ENCODE measurements at regions not wholly inside any gene's neighbourhood (a gene's known extent, or its start where the extent isn't known, plus 50 kb on each side); places are given as distances from the start of the nearest gene placed in this dataset.

DNA sequence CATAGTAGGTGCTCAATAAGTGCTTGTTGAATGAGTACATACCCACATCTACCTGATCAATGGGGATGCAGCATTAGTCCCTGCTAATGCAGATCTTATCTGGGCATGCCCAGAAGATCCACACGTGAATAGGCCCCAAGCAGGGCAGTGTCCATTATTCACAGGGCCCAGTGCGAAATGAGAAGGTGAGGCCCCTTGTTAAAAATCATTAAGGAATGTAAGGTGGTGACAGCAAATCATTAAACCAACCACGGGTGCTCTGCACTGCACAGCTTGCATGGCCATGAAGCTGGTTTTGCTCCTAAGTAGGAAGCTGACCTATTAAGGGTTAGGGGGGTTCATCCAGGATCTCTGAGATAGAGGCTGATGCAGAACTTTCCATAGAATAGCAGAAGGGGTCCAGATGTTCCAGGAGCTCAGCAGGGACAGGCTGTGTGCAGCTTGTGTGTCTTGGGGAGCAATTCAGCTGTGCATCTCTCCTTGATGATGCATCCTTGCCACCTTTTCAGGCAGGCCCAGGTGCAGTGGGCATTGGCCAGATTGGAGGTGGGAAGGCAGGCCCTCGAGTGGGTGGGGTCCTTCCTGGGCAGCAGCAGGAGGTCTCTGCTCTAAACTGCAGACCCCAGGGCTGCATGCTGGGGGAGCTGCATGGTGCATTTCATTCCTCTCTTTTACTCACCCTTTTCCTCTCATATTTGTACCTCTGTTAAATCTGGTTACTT, 231.3 kb upstream of the PWP1 start:
- no peak for DNase-seq

DNA sequence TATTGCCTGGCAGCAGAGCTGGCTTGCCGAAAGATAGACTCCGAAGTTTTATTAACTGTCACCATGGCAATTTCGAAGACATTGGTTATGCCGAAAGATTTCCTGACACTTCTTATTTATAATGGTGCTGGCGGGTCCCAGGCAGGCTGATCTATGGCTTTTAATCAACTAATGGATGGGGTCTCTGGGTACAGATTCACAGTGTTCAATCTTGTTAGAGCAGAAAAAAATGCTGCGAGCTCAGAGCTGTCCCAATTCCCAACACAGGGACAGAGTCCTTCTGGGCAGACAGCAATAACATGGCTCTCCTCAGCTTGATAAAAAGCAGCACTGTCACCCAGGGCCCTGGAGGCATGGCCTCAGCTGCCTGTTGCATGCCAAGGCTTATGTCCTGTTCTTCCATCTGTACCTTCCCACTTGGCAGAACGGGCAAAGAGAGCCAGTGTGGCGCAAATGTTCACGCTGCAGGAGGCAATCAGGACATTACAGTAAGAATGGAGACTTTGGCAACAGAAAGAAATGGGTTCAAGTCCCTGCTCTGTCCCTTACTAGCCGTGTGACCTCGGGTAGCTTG, 228.2 kb upstream of the PWP1 start:
- DNase-seq, result no peak

DNA sequence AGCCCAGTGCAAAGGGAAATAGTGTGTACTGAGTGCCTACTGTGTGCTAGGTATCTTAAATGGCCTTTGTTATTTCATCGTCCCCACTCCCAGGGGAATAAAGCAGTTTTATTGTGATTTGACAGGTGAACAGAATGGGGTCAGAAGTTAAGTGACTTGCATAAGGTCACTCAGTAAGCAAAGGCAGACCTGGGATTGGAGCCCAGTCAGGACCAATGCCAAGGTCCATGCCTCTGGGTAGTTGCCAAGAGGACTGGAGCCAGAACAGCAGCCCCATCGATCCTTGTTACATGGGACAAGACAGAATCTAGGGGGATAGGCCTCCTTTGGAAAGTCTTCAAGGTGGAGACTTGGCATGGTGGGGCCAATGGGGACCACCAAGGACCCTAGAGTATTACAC, 227.4 kb upstream of the PWP1 start:
- no peak for DNase-seq

DNA sequence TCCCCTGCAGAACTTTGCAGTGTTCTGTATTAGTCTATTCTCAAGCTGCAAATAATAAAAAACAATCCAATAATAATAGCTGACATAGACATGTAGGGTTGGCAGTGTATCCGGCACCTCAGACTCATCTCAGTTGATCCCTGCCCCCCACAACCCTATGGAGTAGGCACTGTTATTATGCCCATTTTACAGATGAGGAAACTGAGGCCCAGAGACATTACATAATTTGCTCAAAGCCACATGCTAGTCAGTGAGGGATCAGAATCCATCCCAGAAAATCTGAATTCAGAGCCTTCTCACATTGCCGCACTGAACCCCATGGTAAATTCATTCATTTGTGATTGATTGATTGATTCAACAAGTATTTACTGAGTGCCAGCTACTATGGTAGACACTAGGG, 226.6 kb upstream of the PWP1 start:
- DNase-seq, result no peak

DNA sequence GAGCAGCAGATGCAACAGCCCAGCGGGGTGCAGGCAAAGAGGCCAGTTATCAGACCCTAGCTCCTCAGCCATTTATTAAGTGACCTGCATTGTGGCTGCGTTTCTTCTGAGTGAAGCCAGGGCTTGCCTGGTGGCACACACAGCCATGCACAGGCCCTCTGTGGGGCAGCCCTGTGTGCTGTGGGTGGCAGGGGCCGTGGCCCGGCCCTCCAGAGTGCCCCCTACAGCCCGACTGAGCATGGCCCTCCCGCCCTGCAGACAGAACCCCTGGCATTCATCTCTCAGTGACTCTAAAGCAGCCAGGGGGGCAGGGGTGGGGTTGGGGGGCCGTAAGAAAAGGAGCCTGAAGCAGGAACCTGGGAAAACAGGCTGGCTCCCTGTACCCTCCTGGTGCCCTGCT, 226.0 kb upstream of the PWP1 start:
- DNase-seq, result no peak

DNA sequence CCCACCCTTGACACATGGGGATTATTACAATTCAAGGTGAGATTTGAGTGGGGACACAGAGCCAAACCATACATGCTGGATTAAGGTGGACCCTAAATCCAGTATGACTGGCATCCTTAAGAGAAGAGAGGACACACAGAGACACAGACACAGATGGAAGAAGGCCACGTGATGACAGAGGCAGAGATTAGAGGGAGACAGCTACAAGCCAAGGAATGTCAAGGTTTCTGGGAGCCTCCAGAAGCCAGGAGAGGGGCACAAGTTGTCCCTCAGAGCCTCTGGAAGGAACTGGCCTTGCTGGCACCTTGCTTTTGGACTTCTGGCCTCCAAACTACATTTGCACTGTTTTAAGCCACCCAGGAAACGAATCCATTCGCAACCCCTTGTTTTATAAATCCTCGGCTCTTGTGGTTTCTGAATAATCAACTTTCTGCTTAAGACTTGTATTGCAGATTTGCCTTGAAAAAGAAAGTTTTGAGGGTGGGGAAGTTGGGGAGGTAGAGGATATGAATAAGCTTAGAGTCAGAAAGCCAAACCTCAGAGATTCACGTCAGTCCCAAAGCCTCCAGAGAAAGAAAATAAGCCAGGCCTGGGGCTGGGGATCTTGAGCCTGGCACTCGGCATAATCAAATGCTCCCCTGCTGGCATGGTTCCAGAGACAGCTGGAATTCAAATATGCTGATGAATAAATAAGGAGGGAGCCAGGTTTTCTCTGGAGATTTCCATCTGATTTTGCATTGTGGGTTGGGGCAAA, 224.2 kb upstream of the PWP1 start:
- no peak for DNase-seq

DNA sequence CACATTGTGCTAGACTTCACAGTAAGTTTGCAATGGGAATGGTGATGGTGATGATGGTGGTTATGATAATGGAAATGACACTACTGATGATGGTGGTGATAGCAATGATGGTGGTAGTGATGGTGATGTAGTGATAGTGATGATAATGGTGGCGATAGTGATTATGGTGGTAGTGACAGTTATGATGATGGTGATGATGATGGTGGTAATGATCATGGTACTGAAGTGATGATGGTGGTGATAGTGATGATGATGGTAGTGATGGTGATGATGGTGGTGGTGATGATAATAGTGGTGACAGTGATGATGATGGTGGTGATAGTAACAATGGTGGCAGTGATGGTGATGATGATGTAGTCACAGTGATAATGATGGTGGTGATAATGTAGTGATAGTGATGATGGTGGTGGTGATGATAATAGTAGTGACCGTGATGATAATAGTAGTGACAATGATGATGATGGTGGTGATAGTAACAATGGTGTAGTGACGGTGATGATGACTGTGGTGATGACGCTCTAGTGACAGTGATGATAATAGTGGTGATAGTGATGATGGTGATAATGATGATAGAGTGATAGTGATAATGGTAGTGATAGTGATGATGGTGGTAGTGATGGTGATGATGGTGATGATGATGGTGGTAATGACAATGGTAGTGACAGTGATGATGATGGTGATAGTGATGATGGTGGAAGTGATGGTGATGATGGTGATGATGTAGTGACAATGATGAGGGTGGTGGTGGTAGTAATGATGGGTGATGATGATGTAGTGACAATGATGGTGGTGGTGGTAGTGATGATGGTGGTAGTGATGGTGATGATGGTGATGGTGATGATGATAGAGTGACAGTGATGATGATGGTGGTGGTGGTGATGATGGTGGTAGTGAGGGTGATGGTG, 222.9 kb upstream of the PWP1 start:
- no peak for DNase-seq

DNA sequence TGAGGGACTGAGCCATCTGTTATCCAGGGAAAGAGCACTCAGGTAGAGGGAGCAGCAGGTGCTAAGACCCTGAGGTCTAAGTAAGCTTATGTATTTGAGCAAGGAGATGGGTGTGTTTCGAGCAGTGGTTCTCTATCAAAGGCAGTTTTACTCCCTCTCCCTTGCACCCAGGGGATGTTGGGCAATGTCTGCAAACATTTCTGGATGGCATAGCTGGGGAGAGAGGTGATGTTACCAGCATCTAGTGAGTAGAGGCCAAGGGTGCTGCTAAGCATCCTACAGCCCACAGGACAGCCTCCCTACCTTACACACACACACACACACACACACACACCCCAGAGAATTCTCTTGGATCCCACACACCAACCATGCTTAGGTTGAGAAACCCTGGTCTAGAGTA, 221.0 kb upstream of the PWP1 start:
- DNase-seq, result no peak

DNA sequence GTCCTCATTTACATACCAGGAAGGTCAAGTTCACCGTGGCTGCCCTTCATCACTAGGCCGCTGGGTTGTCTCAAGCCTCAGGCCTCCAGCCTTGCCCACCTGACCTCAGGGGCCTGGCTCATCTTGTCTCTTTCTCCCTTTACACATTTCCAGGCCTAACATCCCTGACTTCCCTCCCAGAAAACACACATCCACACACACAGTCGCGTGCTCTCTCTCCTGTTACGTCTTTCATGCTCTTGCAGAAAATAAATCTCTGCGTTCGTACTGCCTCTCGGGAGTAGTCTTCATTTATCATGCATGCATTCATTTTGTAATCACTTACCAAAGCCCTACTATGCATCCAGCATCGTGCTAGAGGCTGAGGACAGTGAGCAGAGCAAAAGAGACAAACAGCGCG, 220.0 kb upstream of the PWP1 start:
- no peak for DNase-seq

DNA sequence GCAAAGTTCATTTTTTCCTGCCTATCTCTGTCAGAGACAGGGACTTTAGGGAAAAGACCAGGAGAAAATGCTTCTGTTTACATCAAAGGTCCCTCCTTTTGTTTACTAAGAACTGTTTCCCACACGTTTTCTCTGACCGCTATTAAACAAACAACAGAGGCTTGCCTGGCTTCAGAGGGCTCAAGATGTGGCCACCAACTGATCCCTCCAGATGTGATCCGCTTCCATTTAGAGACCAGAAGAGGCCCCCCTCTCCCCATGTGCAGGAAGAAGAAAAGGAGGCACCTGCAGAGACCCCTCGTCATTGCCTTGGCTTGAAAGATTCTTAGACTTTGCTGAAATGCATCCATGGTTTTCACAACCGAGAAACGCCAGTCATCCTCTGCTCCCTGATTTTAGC, 217.9 kb upstream of the PWP1 start:
- DNase-seq, result no peak

DNA sequence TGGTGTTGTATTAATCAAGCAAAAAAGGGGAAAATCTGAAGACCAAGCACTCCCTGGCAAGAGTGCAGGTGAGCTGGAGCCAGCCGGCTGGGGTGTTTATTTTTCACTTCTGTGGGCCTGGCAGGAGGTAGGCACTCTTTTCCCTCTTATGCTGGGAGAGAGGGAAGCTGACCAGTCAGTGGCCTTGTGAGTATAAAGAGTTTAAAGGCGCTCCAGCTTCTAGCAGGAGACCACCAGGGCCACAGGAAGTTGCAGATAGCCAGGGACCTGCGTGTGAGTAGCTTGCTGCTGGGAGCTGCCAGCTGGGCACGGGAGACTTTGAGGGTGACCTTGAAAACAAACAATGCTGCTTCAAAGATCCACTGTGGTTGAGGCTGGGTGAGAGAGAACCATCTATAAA, 217.4 kb upstream of the PWP1 start:
- no peak for DNase-seq

DNA sequence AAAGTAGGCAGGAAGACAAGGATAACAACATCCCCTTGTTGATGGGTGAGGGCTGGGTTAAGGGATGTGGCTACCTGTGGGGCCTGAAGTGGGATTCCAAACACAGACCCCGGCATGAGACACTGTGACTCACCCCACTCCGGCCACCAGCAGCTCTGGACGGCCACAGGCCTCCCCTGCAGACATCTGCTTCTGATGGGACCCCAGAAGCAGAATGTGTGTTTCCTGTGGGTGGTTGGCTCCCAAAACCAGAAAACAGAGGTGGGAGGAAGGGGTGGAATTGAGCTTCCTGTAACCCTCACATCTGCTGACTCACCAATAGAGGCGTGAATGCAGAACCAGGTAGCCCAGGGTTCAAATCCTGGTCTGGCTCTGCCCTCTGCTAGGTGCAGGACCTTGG, 216.6 kb upstream of the PWP1 start:
- DNase-seq, result no peak

DNA sequence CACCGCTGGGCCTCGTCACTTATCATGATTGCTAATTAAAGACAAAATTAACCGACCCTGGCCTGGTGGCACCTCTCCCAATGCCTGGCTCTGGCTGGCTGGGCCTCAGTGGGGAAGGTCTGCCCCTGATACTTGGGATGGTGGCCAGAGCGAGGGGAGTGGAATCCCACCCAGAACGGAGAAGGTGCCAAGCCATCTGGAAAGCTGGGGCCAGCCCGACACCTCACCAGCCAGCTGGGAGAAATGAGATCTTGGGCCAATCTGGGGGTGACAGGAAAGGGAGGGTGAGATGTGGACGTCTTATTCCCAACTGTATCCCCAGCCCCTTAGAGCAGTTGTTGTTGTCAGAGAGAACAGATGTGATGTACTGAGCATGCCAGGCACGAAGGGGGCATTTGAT, 215.0 kb upstream of the PWP1 start:
- no peak for DNase-seq

DNA sequence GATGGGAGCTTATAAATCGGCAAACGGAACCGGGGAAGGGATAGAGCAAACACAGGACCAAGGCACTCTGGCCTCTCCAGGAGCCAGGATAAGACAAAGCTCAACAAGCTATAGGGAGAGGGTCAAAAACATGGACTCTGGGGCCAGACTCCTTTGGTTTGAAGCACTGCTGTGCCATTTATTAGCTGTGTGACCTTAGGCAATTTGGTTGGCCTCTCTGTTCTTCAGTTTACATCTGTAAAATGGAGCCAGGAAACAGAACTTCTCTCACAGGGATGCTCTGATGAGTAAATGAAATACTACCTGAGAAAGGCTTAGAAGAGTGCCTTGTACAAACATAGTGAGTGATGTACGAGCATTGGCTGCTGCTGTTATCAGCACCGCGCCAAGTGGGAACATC, 213.3 kb upstream of the PWP1 start:
- DNase-seq, result no peak

DNA sequence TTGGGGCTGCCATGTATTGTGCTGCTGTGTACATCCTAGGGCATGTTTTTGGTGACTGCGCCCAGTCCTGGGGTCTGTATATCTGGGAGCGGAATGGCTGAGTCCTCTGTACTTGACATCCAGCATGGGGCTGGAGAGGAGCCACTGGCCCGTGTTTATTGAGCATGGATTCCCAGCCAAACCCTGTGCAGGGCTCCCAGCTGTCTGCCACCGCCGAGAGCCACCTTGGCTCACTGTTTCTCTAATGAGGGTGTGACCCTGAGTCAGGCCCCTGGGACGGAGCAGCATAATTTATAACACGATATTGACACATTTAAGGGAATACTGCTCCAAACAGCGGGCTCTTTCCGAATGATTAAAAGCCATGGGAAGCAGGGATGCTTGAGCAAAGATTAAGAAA, 211.5 kb upstream of the PWP1 start:
- no peak for DNase-seq

DNA sequence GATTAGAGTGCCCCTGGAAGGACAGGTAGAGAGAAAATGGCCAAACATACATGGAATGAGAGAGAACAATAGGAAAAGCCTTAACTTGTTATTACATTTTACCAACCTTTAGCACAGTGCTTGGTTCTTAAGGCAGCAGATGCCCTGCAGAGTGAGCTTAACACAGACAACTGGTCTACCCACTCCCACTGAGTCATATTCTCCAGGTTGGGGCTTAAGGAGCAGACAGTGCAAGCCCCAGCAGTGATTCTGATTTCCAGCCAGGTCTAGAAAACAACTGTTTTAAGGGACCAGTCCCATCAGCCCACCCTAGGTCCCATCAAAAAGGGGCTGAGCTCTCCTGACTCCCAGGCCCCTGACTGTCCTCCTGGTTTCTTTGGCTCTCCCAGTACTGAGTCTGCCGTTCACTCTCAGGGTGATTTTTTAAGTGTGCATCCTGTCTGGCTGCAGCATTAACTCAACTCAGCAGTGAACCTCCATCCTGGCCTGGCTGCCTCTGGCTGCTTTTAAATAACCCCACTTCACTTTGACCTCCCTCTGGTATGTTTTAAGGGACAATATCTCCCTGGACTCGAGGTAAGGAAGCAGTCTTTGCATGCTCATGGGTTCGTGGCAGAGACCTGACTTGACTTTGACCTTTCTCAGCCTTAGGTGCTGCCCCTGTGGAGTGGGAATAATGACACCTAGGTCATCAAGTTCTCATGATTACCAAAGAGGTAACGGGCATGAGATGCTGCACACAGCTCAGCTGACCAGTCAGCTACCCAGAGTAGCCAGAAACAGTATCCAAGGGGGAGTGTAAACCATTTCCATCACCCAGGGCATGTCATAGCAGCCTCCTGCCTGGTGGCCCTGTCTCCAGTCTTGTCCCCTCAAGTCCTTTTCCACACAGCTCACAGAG, 210.7 kb upstream of the PWP1 start:
- no peak for DNase-seq

DNA sequence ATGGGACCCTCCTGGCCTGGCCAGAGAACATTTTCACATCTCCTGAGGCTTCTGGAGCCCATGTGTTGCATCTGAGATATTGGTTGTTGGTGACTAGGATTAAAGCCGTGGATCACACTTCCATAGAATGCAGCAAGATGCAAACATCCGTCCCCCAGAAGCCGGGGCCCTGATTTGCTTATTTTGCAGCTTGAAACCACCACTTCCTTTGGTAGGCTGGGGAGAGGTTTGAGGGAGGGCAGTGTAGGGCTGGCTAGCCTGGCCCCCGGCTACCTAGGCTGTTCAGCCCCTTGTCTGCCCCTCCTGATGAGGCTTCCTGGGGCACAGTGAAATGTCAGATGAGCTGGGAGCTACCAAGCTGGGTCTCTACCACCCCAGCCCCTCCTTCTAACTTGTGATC, 209.7 kb upstream of the PWP1 start:
- no peak for DNase-seq

DNA sequence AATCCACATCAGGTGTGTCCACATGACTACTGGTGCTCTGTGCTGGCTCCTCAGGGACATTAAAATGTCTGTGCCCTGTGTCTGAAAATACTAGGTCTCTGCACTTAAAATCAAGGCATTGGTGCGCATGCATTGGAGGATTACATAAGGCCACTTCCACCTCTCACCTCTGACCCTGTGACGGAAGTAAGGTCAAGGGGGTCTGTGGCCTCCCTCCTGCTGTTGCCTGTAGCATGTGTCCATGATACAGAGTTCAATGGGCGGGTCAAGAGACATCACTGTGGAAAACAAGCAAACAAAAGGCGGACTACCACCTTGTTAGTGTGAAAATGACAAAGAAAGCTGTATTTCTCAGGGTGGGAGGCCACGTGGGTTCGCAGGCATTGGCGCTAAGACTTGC, 208.6 kb upstream of the PWP1 start:
- no peak for DNase-seq

DNA sequence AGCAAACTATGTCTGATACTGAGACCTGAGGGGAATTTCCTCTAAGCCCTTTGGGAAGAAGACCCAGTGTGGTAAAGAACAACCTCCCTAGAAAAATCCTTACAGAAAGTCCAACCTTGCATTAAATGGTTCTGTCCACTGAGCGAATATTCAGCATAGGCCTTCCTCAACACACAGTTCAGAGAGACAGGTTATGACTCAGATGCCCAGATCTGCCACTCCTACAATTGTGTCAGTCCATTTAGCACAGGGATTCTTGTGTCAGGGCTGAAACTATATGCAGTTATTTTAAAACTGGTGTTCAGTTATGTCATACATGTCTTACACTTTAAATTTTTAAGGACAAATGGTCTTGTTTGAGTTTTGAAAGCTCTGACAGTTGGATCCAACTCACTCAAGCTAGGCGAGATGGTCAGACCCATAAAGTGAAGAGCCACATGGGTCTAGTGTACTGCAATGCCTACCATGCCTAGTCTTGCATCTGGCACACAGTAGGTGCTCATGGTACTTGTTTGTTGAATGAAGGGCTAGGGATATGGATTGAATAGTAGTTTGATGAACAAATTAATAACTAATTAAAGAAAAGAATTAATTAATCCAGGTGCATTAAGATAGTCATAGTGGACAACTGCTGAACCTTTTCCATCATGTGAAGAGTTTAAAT, 207.5 kb upstream of the PWP1 start:
- no peak for DNase-seq

DNA sequence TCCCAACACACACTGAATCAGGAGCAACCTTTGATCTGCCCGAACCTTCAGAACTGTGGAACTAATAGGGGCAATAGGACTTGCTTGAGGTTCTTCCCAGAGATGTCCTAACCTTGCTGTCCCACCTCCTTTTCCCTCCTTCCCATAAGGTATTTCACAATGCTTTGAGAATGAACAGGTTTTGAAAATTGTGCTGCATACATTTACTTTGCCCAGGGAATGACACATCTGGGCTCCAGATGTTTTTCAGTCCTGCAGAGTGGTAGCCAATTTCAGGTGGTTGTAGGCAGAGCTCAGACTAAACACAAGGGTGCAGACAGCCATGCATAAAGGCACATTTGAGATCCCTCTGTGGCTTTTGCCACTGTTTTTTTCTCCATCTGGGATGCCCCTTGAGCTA, 206.7 kb upstream of the PWP1 start:
- DNase-seq, result no peak

DNA sequence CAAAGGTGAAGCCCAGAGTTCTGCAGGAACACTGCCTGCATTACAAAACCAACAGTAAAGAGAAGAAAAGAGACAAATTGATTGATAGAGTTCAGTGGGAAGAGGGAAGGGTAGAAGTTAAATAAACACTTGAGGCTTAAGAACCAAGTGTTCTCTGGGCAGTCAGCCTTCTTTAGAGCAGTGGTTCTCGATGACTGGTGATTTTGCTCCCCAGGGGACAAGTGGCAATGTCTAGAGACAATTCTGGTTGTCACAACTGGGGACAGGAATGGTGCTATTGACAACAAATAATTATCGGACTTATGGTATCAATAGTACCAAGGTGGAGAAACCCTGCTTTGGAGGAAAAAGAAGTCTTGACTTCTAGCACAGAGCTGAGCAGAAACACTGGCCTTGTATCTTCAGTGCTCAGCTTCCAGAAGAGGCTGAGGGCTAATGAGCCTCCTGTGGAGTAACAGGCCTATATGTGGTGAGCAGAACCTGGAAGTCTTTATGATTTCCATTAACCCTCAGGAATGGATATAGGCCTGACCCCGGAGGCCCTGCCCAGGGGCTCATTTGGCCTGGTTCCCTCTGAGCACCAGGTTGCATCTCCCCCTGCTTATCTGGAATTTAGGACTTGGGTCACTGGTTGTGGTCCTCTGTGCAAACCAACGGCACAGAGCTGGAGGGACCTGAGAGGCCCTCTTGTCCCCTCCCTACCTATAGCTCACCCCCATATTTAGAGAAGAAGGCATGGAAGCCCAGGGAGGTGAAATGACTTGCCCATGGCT, 204.6 kb upstream of the PWP1 start:
- DNase-seq, result no peak
